ENCODE measurements at regions not wholly inside any gene's neighbourhood (a gene's known extent, or its start where the extent isn't known, plus 50 kb on each side); places are given as distances from the start of the nearest gene placed in this dataset.

- TF ChIP-seq, protein P1, sequence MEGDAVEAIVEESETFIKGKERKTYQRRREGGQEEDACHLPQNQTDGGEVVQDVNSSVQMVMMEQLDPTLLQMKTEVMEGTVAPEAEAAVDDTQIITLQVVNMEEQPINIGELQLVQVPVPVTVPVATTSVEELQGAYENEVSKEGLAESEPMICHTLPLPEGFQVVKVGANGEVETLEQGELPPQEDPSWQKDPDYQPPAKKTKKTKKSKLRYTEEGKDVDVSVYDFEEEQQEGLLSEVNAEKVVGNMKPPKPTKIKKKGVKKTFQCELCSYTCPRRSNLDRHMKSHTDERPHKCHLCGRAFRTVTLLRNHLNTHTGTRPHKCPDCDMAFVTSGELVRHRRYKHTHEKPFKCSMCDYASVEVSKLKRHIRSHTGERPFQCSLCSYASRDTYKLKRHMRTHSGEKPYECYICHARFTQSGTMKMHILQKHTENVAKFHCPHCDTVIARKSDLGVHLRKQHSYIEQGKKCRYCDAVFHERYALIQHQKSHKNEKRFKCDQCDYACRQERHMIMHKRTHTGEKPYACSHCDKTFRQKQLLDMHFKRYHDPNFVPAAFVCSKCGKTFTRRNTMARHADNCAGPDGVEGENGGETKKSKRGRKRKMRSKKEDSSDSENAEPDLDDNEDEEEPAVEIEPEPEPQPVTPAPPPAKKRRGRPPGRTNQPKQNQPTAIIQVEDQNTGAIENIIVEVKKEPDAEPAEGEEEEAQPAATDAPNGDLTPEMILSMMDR (IDR thresholded peaks at IDR 0.05) = no peak
- no peaks in the 10 kb centered on the region for H3K9me3 ChIP-seq
- no peaks in the 10 kb centered on the region for H3K36me3 ChIP-seq
- no peak overlapping the region for H3K27ac ChIP-seq
- H3K4me1 ChIP-seq (ENCODE audit: control insufficient read depth in 1 of 2, insufficient read depth in 1 of 2, low read depth in 1 of 2, low read length in 1 of 2) = no peaks in the 10 kb centered on the region
- H3K27me3 ChIP-seq = peaks cover 99% of the 10 kb centered on the region
- H3K4me3 ChIP-seq (ENCODE audit: low read depth in 1 of 2, low read length in 1 of 2) = no peak overlapping the region
Observed at GRCh38 chr2:120578576-120579352, 156.9 kb upstream of the GLI2 start.

- Histone ChIP-seq H3K4me1 (ENCODE audit: control insufficient read depth in 1 of 2, insufficient read depth in 1 of 2, low read depth in 1 of 2, low read length in 1 of 2) (no peaks in the 10 kb centered on the region), H3K4me3 (ENCODE audit: low read depth in 1 of 2, low read length in 1 of 2) (no peak overlapping the region), H3K9me3 (no peaks in the 10 kb centered on the region), H3K27me3 (peaks cover 99% of the 10 kb centered on the region), H3K36me3 (no peaks in the 10 kb centered on the region), H3K27ac (no peak overlapping the region)
- TF ChIP-seq, protein P1 (IDR thresholded peaks at IDR 0.05) = no peak
Observed at GRCh38 chr2:120579916-120580685, 155.6 kb upstream of the GLI2 start.

DNA sequence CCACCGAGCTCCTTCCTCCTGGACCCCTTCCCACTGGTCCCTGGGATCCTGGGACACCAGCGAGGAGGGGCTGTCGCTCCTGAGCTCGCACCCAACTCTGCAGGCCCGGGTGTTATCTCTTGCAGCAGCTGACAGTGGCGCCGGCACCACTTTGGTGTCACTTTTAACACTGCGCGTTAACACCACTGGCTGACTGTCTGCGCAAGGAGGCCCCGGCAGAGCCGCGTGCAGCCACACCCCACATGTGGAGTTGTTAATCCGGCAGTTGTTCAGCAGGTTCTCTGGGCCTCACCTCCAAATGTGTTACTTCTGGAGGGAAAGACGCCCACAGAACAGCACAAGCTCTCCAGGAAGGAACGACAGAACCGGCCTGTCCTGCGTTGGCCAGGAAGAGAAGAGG is 155.0 kb upstream of the GLI2 start:
- Histone ChIP-seq H3K9me3 (no peaks in the 10 kb centered on the region), H3K27me3 (peaks cover 99% of the 10 kb centered on the region), H3K4me3 (ENCODE audit: low read depth in 1 of 2, low read length in 1 of 2) (no peak overlapping the region), H3K4me1 (ENCODE audit: control insufficient read depth in 1 of 2, insufficient read depth in 1 of 2, low read depth in 1 of 2, low read length in 1 of 2) (no peaks in the 10 kb centered on the region), H3K36me3 (no peaks in the 10 kb centered on the region), H3K27ac (no peak overlapping the region)
- TF ChIP-seq, protein P1 (IDR thresholded peaks at IDR 0.05) = no peak

GRCh38 chr2:120583121-120583520 is 152.5 kb upstream of the GLI2 start:
- Histone ChIP-seq H3K9me3 (no peaks in the 10 kb centered on the region), H3K36me3 (no peaks in the 10 kb centered on the region), H3K4me1 (ENCODE audit: control insufficient read depth in 1 of 2, insufficient read depth in 1 of 2, low read depth in 1 of 2, low read length in 1 of 2) (peaks cover 0 to 3% of the 10 kb centered on the region in 2 experiments), H3K4me3 (ENCODE audit: low read depth in 1 of 2, low read length in 1 of 2) (no peak overlapping the region), H3K27me3 (peaks cover 99% of the 10 kb centered on the region), H3K27ac (no peak overlapping the region)
- TF ChIP-seq, protein P1 (IDR thresholded peaks at IDR 0.05) = no peak

GRCh38 chr2:120583851-120584570 is 151.7 kb upstream of the GLI2 start:
- no peaks in the 10 kb centered on the region for H3K9me3 ChIP-seq
- H3K27me3 ChIP-seq = peaks cover 99% of the 10 kb centered on the region
- TF ChIP-seq, protein P1 (IDR thresholded peaks at IDR 0.05) = no peak

More at GRCh38 chr2:120583851-120584570, 151.7 kb upstream of the GLI2 start:
- H3K4me3 ChIP-seq (ENCODE audit: low read depth in 1 of 2, low read length in 1 of 2) = no peak overlapping the region
- H3K4me1 ChIP-seq (ENCODE audit: control insufficient read depth in 1 of 2, insufficient read depth in 1 of 2, low read depth in 1 of 2, low read length in 1 of 2) = peaks cover 0 to 3% of the 10 kb centered on the region in 2 experiments
- no peak overlapping the region for H3K27ac ChIP-seq
- no peaks in the 10 kb centered on the region for H3K36me3 ChIP-seq

Measured in neutrophil (primary cell).